OCI-LY7 (cell line): ENCODE measurements at regions not wholly inside any gene's neighbourhood (a gene's known extent, or its start where the extent isn't known, plus 50 kb on each side); places are given as distances from the start of the nearest gene placed in this dataset.

Experiments
- BruUV-seq: library from RNA; stranded (reverse); fragments of 400-500 nt; replicated peaks from 2 replicates; lab custom pipeline; 2021; lab: Mats Ljungman, UMichigan
- CTCF ChIA-PET: fragments of 300-600 bp; sonication (Branson Sonifier 250); formaldehyde crosslinking; loops from one replicate; lab custom pipeline; 2022; ENCODE audit warnings: antibody characterized with exemption; ENCODE audit not compliant: unreplicated experiment; lab: Charles Lee
- POLR2A ChIA-PET: fragments of 300-600 bp; sonication (Branson Sonifier 250); formaldehyde crosslinking; loops from one replicate; lab custom pipeline; 2022; ENCODE audit warnings: antibody characterized with exemption; lab: Charles Lee
- DNase-seq: peaks from one replicate; pipeline ENCODE4 v3.0.0-alpha.2; 2015; ENCODE audit warnings: low spot score
- H2AFZ ChIP-seq: fragments of 200-600 bp; sonication (generic), shearing (Covaris generic); 2 replicates; pipeline ENCODE4 v1.6.1; 2014; ENCODE audit warnings: mild to moderate bottlenecking, antibody characterized with exemption, low read length, moderate library complexity
- H3K27ac ChIP-seq: fragments of 200-600 bp; sonication (generic); 2 replicates; pipeline ENCODE4 v1.5.1; 2014; ENCODE audit warnings: mixed run types, low read depth, mild to moderate bottlenecking, moderate library complexity, low read length, inconsistent platforms; ENCODE audit not compliant: poor library complexity, severe bottlenecking
- H3K36me3 ChIP-seq: fragments of 200-600 bp; sonication (generic); 2 replicates; pipeline ENCODE4 v1.6.1; 2014; ENCODE audit warnings: mild to moderate bottlenecking, antibody characterized with exemption, low read length, moderate library complexity, mixed read lengths; ENCODE audit not compliant: insufficient read depth
- H3K4me1 ChIP-seq: fragments of 200-600 bp; sonication (generic); 2 replicates; pipeline ENCODE4 v1.5.1; 2014; ENCODE audit warnings: mild to moderate bottlenecking, low read length; ENCODE audit not compliant: insufficient read depth, poor library complexity, severe bottlenecking
- H3K4me2 ChIP-seq: fragments of 200-600 bp; sonication (generic); 2 replicates; pipeline ENCODE4 v1.6.1; 2014; ENCODE audit warnings: mild to moderate bottlenecking, low read length
- H3K4me3 ChIP-seq: fragments of 200-600 bp; sonication (generic); 2 replicates; pipeline ENCODE4 v1.5.1; 2014; ENCODE audit warnings: mild to moderate bottlenecking, low read depth, low read length; ENCODE audit not compliant: poor library complexity, severe bottlenecking
- H3K79me2 ChIP-seq: fragments of 200-600 bp; sonication (generic); 2 replicates; pipeline ENCODE4 v1.6.1; 2016; ENCODE audit warnings: low read depth, mild to moderate bottlenecking, low read length, moderate library complexity, mixed read lengths; ENCODE audit not compliant: insufficient read depth
- H3K9me2 ChIP-seq: fragments of 200-600 bp; sonication (generic); 2 replicates; pipeline ENCODE4 v1.6.1; 2016; ENCODE audit warnings: mild to moderate bottlenecking, low read length, mixed read lengths; ENCODE audit not compliant: insufficient read depth
- H3K9me3 ChIP-seq: fragments of 200-600 bp; sonication (generic); 2 replicates; pipeline ENCODE4 v1.6.1; 2014; ENCODE audit warnings: mild to moderate bottlenecking, mixed run types, low read length, mixed read lengths
- H4K20me1 ChIP-seq: fragments of 200-600 bp; sonication (generic); 2 replicates; pipeline ENCODE4 v1.6.1; 2014; ENCODE audit warnings: mild to moderate bottlenecking, antibody characterized with exemption, low read length, moderate library complexity, mixed read lengths; ENCODE audit not compliant: insufficient read depth
- EZH2phosphoT487 ChIP-seq: fragments of 200-600 bp; sonication (generic); IDR thresholded peaks from 2 replicates; pipeline ENCODE4 v1.6.1; 2018; ENCODE audit warnings: low read depth, borderline replicate concordance, mild to moderate bottlenecking, mixed run types, antibody characterized with exemption, low read length, moderate library complexity, mixed read lengths
- intact Hi-C: fragments of 100-400 bp; cut with micrococcal nuclease; formaldehyde crosslinking; loops from one replicate; pipeline ENCODE4 v1.10.0; 2022; ENCODE audit not compliant: unreplicated experiment
- TF ChIP-seq, protein P1 (sequence below): fragments of 200-600 bp; sonication (generic); conservative IDR thresholded peaks from 2 replicates; pipeline ENCODE4 v1.5.1; 2014; ENCODE audit warnings: mild to moderate bottlenecking, antibody characterized with exemption, low read length, moderate library complexity, mixed read lengths

GRCh38 chr6:134510142-134510541, 192.2 kb upstream of the SGK1 start:
- H2AFZ ChIP-seq: no peak overlapping the region
- POLR2A ChIA-PET: interaction anchor here (0.6 to 0.9 kb wide), 4 partner anchors 19 to 409 kb away, joined by 3 to 7 read pairs (median 4); no protein-coding TSS in a partner anchor
- no peak for TF ChIP-seq EZH2phosphoT487
- TF ChIP-seq, protein P1, sequence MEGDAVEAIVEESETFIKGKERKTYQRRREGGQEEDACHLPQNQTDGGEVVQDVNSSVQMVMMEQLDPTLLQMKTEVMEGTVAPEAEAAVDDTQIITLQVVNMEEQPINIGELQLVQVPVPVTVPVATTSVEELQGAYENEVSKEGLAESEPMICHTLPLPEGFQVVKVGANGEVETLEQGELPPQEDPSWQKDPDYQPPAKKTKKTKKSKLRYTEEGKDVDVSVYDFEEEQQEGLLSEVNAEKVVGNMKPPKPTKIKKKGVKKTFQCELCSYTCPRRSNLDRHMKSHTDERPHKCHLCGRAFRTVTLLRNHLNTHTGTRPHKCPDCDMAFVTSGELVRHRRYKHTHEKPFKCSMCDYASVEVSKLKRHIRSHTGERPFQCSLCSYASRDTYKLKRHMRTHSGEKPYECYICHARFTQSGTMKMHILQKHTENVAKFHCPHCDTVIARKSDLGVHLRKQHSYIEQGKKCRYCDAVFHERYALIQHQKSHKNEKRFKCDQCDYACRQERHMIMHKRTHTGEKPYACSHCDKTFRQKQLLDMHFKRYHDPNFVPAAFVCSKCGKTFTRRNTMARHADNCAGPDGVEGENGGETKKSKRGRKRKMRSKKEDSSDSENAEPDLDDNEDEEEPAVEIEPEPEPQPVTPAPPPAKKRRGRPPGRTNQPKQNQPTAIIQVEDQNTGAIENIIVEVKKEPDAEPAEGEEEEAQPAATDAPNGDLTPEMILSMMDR: no peak
- H4K20me1 ChIP-seq: no peaks in the 10 kb centered on the region
- peaks cover 4% of the 10 kb centered on the region for H3K4me1 ChIP-seq
- no TSS peak for BruUV-seq
- no peaks in the 10 kb centered on the region for H3K9me2 ChIP-seq
- H3K9me3 ChIP-seq: no peaks in the 10 kb centered on the region
- CTCF ChIA-PET: no interaction called here
- H3K79me2 ChIP-seq: no peaks in the 10 kb centered on the region
- no peak overlapping the region for H3K4me2 ChIP-seq
- no peak overlapping the region for H3K4me3 ChIP-seq
- H3K27ac ChIP-seq: no peak overlapping the region
- DNase-seq: no peak
- intact Hi-C loops: no loop called here
- no peaks in the 10 kb centered on the region for H3K36me3 ChIP-seq

GRCh38 chr6:134508862-134509498, 191.1 kb upstream of the SGK1 start:
- H3K4me2 ChIP-seq: no peak overlapping the region
- POLR2A ChIA-PET: no interaction called here
- CTCF ChIA-PET: no interaction called here
- no peaks in the 10 kb centered on the region for H3K9me3 ChIP-seq
- no peaks in the 10 kb centered on the region for H3K79me2 ChIP-seq
- no peak overlapping the region for H3K4me3 ChIP-seq
- no peaks in the 10 kb centered on the region for H4K20me1 ChIP-seq
- no peaks in the 10 kb centered on the region for H3K36me3 ChIP-seq
- TF ChIP-seq, protein P1: no peak
- TF ChIP-seq EZH2phosphoT487: no peak
- no peaks in the 10 kb centered on the region for H3K9me2 ChIP-seq
- no peak overlapping the region for H3K27ac ChIP-seq
- no peak for DNase-seq
- no TSS peak for BruUV-seq
- H2AFZ ChIP-seq: no peak overlapping the region
- peaks cover 4% of the 10 kb centered on the region for H3K4me1 ChIP-seq
- intact Hi-C loops: no loop called here

- ChIA-PET POLR2A (interaction anchor here (0.7 kb wide), 1 partner anchor 126 kb away, joined by 3 read pairs; no protein-coding TSS in a partner anchor), CTCF (no interaction called here)
- Histone ChIP-seq H3K27ac (no peak overlapping the region), H3K36me3 (no peaks in the 10 kb centered on the region), H3K4me2 (no peak overlapping the region), H2AFZ (no peak overlapping the region), H3K9me3 (no peaks in the 10 kb centered on the region), H3K9me2 (no peaks in the 10 kb centered on the region), H3K4me3 (no peak overlapping the region), H3K79me2 (no peaks in the 10 kb centered on the region), H4K20me1 (no peaks in the 10 kb centered on the region), H3K4me1 (no peaks in the 10 kb centered on the region)
- intact Hi-C loops: no loop called here
- TF ChIP-seq, protein P1: no peak
- TF ChIP-seq EZH2phosphoT487: no peak
- no TSS peak for BruUV-seq
- no peak for DNase-seq
Measured at GRCh38 chr6:134506162-134506561, 188.2 kb upstream of the SGK1 start.
